ENCODE measurements at regions not wholly inside any gene's neighbourhood (a gene's known extent, or its start where the extent isn't known, plus 50 kb on each side); places are given as distances from the start of the nearest gene placed in this dataset.

GRCh38 chr7:33849971-33850559, 55.3 kb upstream of the BMPER start:
- Mint-ChIP-seq H3K27me3 (ENCODE audit: unreplicated experiment) (no peaks in the 10 kb centered on the region), H3K4me3 (ENCODE audit: unreplicated experiment) (no peak overlapping the region), H3K4me1 (ENCODE audit: low read depth, unreplicated experiment) (peaks cover 10% of the 10 kb centered on the region), H3K9me3 (ENCODE audit: unreplicated experiment) (peaks cover 2% of the 10 kb centered on the region), H3K27ac (ENCODE audit: unreplicated experiment) (no peak overlapping the region), H3K36me3 (ENCODE audit: unreplicated experiment) (no peaks in the 10 kb centered on the region)
- no peak for DNase-seq
- TF ChIP-seq CTCF (IDR thresholded peaks at IDR 0.05; ENCODE audit: partially characterized antibody, unreplicated experiment): no peak

- DNase-seq: no peak
- H3K36me3 Mint-ChIP-seq (ENCODE audit: unreplicated experiment): no peaks in the 10 kb centered on the region
- TF ChIP-seq CTCF (IDR thresholded peaks at IDR 0.05; ENCODE audit: partially characterized antibody, unreplicated experiment): no peak
- H3K4me1 Mint-ChIP-seq (ENCODE audit: low read depth, unreplicated experiment): peaks cover 10% of the 10 kb centered on the region
- no peak overlapping the region for H3K27ac Mint-ChIP-seq (ENCODE audit: unreplicated experiment)
- no peak overlapping the region for H3K4me3 Mint-ChIP-seq (ENCODE audit: unreplicated experiment)
- H3K27me3 Mint-ChIP-seq (ENCODE audit: unreplicated experiment): no peaks in the 10 kb centered on the region
- H3K9me3 Mint-ChIP-seq (ENCODE audit: unreplicated experiment): peaks cover 2% of the 10 kb centered on the region
These were observed 54.6 kb upstream of the BMPER start for GRCh38 chr7:33850768-33851167.

DNA sequence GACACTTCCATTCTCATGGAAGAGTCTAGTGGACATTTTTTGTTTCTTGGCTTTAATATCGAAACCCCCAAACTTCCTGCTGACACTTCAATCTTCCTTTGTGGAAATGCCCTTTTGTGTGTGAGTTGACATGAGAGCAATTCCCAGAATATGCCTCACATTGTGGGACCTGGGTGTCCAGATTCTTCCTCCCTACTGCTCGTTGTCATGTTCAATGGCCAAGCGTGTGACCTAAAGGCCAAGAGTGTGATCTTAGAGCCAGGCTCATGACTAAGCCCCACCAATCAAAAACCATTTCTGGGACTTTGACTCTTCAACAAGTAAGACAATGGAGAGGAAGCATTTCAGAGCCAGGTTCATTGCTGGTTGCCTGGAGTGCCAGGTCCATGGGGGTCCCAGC, 52.5 kb upstream of the BMPER start:
- H3K4me3 Mint-ChIP-seq (ENCODE audit: unreplicated experiment): no peak overlapping the region

DNA sequence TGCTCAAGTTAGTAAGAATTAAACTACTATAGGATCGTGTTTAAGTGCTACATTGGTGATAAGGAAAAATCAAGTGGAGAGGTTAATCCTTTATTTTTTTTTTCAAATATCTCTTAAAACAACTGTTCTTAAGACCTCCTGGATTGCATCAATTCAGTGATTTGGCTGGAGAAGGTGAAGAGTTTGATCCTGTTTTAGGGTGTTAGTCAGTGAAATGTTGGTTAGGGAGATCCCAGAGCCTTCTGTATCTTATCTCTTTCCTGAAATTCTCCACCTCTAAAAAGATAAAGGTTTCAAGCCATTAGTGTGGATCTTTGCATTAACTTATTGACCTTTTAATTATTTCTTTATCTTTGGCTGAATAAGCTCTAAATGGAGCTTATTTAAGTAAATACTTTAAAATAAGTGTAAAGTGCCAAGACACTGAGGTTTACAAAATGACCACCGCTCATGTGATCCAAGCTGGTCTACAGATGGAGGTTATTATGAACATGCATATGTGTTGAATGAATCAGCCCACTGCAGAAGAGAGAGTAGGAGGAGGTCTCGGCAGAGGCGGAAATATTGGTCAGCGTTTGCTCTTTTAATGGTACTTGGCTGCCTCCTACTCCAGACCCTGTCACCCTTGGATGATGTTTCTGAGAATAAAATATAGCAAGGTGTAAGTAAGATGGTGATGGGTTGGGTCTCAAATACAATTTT, 51.8 kb upstream of the BMPER start:
- TF ChIP-seq CTCF (IDR thresholded peaks at IDR 0.05; ENCODE audit: partially characterized antibody, unreplicated experiment): no peak
- Mint-ChIP-seq H3K4me3 (ENCODE audit: unreplicated experiment) (no peak overlapping the region), H3K27me3 (ENCODE audit: unreplicated experiment) (no peaks in the 10 kb centered on the region), H3K36me3 (ENCODE audit: unreplicated experiment) (peaks cover 5% of the 10 kb centered on the region), H3K9me3 (ENCODE audit: unreplicated experiment) (peaks cover 4% of the 10 kb centered on the region), H3K27ac (ENCODE audit: unreplicated experiment) (no peak overlapping the region), H3K4me1 (ENCODE audit: low read depth, unreplicated experiment) (peaks cover 6% of the 10 kb centered on the region)
- DNase-seq: no peak

More for the DNA sequence above, 52.5 kb upstream of the BMPER start:
- no peak for TF ChIP-seq CTCF (IDR thresholded peaks at IDR 0.05; ENCODE audit: partially characterized antibody, unreplicated experiment)
- no peak for DNase-seq
- Mint-ChIP-seq H3K9me3 (ENCODE audit: unreplicated experiment) (peaks cover 4% of the 10 kb centered on the region), H3K27ac (ENCODE audit: unreplicated experiment) (no peak overlapping the region), H3K36me3 (ENCODE audit: unreplicated experiment) (no peaks in the 10 kb centered on the region), H3K27me3 (ENCODE audit: unreplicated experiment) (no peaks in the 10 kb centered on the region), H3K4me1 (ENCODE audit: low read depth, unreplicated experiment) (peaks cover 10% of the 10 kb centered on the region)

- DNase-seq: no peak
- H3K27me3 Mint-ChIP-seq (ENCODE audit: unreplicated experiment): no peaks in the 10 kb centered on the region
- no peak for TF ChIP-seq CTCF (IDR thresholded peaks at IDR 0.05; ENCODE audit: partially characterized antibody, unreplicated experiment)
- H3K9me3 Mint-ChIP-seq (ENCODE audit: unreplicated experiment): peaks cover 2% of the 10 kb centered on the region
- no peak overlapping the region for H3K27ac Mint-ChIP-seq (ENCODE audit: unreplicated experiment)
- no peak overlapping the region for H3K4me3 Mint-ChIP-seq (ENCODE audit: unreplicated experiment)
- H3K4me1 Mint-ChIP-seq (ENCODE audit: low read depth, unreplicated experiment): peaks cover under 1% of the 10 kb centered on the region
- peaks cover 5% of the 10 kb centered on the region for H3K36me3 Mint-ChIP-seq (ENCODE audit: unreplicated experiment)
These were observed 51.2 kb upstream of the BMPER start for GRCh38 chr7:33854178-33854577.
